ENCODE measurements at regions not wholly inside any gene's neighbourhood (a gene's known extent, or its start where the extent isn't known, plus 50 kb on each side); places are given as distances from the start of the nearest gene placed in this dataset.

DNA sequence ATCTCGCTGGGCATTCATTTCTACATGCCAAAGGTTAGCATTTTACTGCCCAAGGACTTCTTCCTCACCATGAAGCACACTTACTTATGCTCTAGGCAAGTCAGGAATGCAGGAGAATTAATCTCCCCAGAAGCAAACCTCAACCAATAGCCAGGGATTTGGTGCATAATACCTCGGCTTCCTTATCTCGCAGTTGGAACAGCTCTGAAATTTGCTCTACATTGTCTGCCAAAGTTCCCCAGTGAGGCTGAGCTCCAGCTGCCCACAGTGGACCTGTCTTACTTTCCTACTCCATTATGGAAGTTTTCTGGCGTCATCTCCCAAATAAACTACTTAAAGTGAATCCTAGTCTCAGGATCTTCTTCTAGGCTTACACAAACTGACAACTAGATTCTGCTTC lies 57.6 kb upstream of the PPM1J start:
- Mint-ChIP-seq H3K36me3 (no peaks in the 10 kb centered on the region), H3K4me3 (no peak overlapping the region), H3K9me3 (no peaks in the 10 kb centered on the region), H3K4me1 (peaks cover 12% of the 10 kb centered on the region), H3K27ac (no peak overlapping the region)
- ATAC-seq: no peak
- no peak for DNase-seq (ENCODE audit: low spot score in 2 of 2)

DNA sequence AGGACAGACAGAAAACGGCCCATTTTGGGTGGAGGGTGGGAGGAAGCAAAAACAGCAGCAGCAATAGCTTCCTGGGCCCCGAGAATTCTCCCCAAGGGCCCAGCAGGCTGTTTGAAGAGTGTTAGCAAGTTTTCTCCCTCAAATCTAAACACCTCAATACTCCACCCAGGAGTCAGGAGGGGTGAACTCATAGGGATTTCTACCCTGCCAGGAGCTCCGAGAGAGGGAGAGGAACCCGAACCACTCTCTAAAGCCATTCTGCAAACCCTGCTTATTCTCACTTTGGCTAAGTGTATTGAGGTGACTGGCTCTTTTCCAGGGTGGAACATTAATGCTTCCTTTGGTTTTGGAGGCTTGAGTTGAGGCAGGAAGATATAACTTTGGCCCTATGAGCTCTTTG lies 55.6 kb upstream of the PPM1J start:
- Mint-ChIP-seq H3K9me3 (peaks cover 2% of the 10 kb centered on the region), H3K27ac (no peak overlapping the region), H3K4me1 (peaks cover 12% of the 10 kb centered on the region), H3K36me3 (no peaks in the 10 kb centered on the region), H3K4me3 (no peak overlapping the region)
- no peak for ATAC-seq
- DNase-seq (ENCODE audit: low spot score in 2 of 2): no peak

DNA sequence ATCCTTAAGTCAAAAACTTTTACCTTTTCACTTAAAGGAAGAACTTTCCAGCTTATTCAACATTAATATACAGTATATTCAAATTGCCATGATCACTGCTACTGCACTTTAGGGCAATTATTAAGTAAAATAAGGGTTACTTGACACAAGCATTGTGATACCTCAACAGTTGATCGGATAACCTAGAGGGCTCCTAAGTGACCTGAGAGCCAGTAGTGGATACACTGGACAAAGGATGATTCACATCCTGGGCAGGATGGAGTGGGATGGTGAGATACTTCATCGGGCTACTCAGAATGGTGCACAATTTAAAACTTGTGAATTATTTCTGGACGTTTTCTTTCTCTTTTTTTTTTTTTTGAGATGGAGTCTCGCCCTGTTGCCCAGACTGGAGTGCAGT lies 54.5 kb upstream of the PPM1J start:
- Mint-ChIP-seq H3K36me3 (no peaks in the 10 kb centered on the region), H3K9me3 (peaks cover 2% of the 10 kb centered on the region), H3K4me3 (no peak overlapping the region), H3K4me1 (peaks cover 12% of the 10 kb centered on the region), H3K27ac (no peak overlapping the region)
- DNase-seq (ENCODE audit: low spot score in 2 of 2) (no peak), ATAC-seq (no peak)

DNA sequence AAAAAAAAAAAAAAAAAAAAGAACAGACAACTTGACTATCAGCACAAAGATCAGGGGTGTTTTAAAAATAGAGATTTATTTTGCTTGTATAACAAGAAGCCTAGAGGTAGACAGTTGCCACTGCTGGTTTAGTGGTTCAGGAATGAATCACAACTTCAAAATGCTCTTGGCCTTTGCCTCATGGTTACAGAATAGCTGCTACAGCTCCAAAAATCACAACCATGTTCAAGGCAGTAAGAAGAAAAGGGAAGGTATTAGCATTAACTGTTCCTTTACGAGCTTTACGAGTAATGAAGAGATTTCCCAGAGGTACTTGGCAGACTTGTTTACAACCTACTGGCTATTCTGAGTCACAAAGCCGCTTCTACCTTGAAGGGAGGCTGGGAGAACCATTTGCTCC lies 52.5 kb upstream of the PPM1J start:
- ATAC-seq (no peak), DNase-seq (ENCODE audit: low spot score in 2 of 2) (no peak)
- Mint-ChIP-seq H3K4me3 (no peak overlapping the region), H3K36me3 (no peaks in the 10 kb centered on the region), H3K9me3 (peaks cover 2% of the 10 kb centered on the region), H3K27ac (no peak overlapping the region), H3K4me1 (peaks cover 12% of the 10 kb centered on the region)
